GM21515 (cell line): ENCODE measurements at regions not wholly inside any gene's neighbourhood (a gene's known extent, or its start where the extent isn't known, plus 50 kb on each side); places are given as distances from the start of the nearest gene placed in this dataset.
"Not testable (repeated sequence)": the region's sequence is repeated elsewhere in the genome, so short reads cannot be mapped to it uniquely, and the experiment has no call there.

Experiments used
- ATAC-seq: cut with Tn5 transposase; IDR thresholded peaks from one replicate; pipeline ENCODE4 v1.9.1; 2021; ENCODE audit not compliant: unreplicated experiment

GRCh38 chr2:54065411-54065810 is 50.0 kb upstream of the ACYP2 start:
- no peak for ATAC-seq

DNA sequence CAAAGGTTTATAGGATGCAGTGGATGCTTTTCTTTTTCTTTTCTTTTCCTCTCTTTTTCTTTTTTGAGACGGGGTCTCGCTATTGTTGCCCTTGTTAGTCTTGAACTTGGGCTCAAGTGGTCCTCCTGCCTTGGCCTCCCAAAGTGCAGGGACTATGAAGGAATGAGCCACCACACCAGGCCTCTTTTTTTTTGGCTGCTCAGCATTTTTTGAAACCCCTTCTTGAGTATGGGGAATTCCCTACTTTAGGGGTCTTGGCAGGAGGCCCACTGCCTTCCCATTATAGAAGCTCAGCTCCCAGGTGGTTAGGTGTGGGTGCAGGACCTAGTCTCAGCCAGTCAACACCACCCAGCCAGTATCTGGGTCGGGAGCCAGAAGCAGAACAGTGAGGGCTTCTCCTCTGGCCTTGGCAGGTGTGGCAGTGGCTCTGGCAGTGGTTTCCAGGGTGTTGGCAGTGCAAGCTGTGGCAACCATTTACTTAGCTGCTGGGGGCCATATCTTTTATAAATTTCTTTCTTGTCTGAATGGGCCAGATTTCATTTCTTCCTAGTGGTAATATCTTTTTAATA is 51.4 kb upstream of the ACYP2 start:
- no peak for ATAC-seq

DNA sequence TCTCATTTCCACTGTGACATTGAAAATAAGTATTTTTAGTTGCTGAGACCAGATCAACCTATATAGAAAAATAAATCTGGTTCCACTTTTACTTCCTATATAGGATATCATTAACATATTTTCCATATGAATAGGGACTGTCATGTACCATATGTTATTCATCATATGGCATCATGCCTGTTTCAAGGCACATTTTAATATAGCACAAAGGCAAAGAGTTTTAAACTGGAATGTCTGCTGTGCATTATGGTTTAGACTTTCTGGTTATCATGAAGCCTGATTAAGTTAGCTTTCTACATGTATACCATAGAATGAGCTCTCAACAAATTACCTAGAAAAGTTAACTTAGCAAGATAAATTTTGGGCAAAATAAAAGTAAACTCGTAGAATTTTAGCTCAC is 53.0 kb upstream of the ACYP2 start:
- ATAC-seq = no peak

DNA sequence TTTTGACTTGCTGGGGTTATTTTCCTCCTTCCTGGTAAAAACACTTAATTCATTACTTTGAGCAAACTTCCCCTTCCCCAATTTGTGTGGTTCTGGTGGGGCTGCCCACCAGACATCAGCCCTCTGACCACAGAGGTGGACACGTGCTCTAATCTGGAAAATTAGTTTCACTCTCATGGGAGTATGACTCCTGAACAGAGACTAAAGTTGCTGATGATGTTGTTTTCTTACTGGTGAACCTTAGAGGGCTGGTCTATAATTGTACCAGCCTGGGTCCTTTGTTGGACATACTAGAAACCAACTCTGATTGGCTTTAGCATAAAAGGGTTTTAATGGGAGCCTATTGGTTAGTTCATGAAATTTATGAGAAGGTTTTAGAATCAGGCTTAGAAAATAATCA is 54.1 kb upstream of the ACYP2 start:
- no peak for ATAC-seq

DNA sequence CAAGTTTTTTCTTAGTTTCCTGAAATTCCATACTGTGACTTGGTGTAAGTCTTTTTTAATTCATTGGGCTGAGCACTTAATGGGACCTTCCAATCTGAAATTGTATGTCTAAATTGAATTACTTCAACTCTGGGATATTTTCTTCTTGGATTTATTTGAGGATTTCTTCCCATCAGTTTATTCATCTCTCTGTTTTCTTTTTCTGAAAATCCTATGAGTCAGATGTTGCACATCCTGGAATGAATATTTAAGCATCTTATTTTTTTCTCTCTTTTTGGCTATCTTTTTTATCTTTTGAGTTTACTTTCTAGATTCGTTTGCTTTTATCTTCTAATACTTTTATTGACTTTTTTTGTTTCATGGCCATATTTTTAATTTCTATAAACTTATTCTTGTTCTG is 55.4 kb upstream of the ACYP2 start:
- ATAC-seq = no peak

DNA sequence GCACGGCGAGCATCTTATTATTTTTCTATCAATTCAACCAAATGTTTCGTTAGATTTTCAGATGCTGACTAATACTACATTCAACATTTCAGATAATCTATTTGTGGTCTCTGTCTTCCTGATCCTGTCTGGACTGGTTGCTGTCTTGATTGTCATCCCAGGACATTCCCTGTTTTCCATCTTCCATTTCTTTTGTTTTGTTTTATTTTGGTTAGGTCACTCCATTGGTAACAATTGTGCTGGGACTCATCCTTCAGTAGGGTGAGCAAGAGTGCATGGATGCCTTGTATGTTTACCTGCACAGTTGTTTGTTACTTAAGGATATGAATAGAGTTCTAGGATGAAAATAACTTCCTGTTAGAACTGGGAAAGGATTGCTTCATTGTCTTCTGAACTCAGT is 55.9 kb upstream of the ACYP2 start:
- no peak for ATAC-seq

DNA sequence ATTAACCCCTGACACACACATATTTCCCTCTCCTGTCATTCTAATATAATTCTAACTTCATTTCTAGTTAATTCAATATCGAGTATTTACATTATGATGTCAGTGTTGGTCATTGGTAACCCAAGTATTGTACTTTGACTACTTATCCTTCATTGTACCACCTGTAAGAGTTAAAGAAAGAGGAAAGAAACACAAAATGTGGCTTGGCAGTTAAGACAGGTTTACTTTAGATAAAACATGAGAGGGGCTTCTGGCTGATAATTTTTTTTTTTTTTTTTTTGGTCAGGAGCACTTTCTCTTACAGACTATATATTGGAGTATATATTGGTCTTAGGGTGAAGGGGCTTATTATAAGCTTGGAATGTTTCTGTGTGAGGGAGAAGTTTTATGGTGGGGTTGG is 57.0 kb upstream of the ACYP2 start:
- no peak for ATAC-seq

DNA sequence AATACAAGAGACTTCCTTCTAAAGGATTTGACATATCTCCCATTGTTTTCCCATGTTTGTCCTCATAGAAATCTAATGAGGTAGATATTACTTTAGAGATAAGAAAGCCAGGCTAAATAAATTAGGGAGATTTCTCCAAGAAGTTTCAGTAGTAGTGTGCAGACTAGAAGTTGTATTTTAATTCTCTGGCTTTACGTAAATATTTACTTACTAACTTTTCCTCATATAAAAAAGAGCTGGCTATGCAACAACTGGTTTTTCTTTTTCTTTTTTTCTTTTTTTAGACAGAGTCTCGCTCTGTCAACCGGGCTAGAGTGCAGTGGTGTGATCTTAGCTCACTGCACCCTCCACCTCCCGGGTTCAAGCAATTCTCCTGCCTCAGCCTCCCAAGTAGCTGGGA is 60.6 kb upstream of the ACYP2 start:
- no peak for ATAC-seq

DNA sequence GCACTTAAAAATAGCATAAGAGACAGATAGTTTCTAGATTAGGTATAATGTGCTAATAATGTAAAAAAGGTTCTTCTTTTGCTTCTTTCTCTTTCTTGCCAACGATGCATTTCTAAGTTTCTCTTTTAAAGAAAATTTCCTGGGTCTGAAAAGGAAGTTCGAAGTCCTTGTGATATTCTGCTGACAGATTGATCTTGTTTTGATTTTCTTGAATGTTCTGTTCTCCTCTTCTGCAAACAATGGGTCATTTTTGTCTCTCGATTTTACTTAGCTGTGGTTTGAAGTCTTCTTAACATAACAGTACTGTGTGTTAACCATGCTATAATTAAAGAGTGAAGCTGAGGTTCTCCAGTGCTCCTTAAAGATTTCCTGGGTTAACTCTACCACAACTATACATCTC is 61.1 kb upstream of the ACYP2 start:
- peak; percentile 79 for ATAC-seq

- peak; percentile 25 for ATAC-seq
These were observed 61.6 kb upstream of the ACYP2 start for GRCh38 chr2:54053830-54054229.

DNA sequence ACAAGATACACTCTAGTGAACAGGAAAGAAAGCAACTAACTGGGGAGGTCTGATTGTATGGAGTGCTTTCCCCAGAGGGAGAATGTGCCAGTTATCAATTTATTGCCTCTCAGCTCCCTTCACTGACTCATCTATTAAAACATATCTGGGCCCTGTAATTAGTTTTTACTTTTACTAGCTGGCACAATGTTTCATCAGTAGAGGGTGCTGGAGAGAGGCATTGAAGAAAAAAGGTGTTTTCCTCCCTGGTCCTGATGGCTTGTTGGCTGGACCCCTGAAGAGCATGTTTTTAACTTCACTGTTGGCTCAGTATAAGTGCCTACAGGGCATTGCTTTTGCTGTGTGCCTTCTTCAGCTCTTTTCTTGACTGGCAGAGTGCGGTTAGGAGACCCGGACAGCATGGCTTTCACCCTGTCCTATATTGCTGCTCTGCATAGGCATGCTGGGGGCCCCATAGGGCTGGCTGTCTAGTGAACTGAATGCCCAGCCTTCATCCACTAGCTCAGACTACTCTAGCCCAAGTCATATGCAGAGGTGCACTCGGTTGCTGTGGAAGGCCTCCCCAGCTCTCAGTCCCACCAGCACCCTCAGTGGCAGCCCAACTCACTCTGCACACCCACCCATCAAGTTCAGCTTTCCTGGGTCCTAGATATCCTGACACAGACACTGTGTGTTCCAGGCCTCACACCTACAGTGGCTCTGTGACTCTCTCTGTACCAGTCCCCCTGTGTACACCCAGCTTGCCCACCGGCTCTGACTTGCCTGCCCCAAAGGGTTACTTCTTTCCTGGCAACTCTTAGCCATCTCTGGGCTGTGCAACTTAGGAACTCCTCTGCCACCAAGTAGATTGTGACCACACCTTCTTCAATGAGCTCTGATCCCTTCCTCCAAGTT is 62.3 kb upstream of the ACYP2 start:
- ATAC-seq = no peak

GRCh38 chr2:54050445-54050844 is 65.0 kb upstream of the ACYP2 start:
- no peak for ATAC-seq

DNA sequence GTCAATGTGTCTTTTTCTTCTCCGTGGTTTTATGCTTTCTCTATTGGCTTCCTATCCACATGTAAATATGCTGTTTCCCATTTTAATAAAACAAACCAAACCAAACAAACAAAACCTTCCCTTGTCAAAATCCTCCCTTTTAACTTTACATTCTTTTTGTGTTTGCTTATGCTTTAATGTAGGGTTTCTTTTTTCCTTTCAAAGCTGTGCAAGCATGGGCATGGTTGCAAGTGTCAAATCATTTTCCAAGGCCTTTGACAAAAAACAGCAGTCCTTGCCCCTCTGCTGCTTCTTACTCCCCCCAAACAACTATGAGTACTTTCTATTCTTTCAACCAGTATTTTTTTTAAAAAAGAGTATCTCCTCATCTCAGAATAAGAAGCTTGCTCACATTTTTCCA is 66.0 kb upstream of the ACYP2 start:
- ATAC-seq = no peak

GRCh38 chr2:54048896-54049295 is 66.5 kb upstream of the ACYP2 start:
- not testable (repeated sequence) for ATAC-seq

GRCh38 chr2:54048117-54048785 is 67.2 kb upstream of the ACYP2 start:
- no peak for ATAC-seq

DNA sequence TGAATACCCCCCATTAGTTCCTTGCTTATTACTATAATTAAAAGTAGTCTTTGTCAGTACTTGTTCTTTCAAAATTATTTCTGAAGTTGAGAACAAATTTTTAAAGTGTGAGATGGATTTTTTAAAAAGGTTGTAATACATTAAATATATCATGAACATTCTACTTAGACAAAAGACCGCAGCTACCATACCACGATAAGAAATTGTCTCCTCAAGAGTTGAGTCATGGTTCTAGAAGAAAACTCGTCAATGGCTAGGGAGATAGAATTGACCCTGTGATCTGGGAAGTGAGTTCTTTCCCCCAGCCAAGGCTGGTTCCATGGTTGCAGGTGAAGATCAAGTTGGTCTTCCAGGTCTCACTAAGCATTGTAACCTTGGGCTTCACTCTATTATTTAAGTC is 67.8 kb upstream of the ACYP2 start:
- ATAC-seq = no peak

DNA sequence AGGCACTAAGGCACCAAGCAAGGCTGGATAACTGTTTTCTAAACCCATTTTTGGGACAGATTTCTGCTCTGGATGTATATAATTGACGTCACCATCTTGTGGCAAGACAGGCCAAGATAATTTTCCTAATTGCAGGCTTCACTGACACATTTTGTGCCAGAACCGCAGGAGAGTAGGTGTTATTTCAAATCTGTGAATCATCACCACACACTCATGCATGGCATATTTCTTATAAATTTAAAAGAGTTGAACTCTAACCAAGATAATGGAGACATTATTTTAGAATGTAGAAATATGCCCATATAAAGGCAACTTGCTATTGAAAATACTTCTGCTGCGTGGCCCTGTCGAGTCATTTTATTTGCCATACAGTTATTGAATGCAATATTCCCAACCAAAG is 68.3 kb upstream of the ACYP2 start:
- no peak for ATAC-seq

GRCh38 chr2:54042897-54043620 is 72.3 kb upstream of the PSME4 start:
- ATAC-seq = no peak

- no peak for ATAC-seq
These were observed 71.5 kb upstream of the PSME4 start for GRCh38 chr2:54042341-54042740.

GRCh38 chr2:54041135-54041534 is 70.3 kb upstream of the PSME4 start:
- ATAC-seq = no peak

- ATAC-seq = no peak
These were observed 69.9 kb upstream of the PSME4 start for GRCh38 chr2:54040685-54041084.

GRCh38 chr2:54040250-54040649 is 69.5 kb upstream of the PSME4 start:
- ATAC-seq = no peak
